Activated CD4-positive, alpha-beta T cell treated with anti-CD3 and anti-CD28 coated beads, Interleukin-2, amount 50 U/mL, for 16 hours (primary cell): ENCODE measurements at regions not wholly inside any gene's neighbourhood (a gene's known extent, or its start where the extent isn't known, plus 50 kb on each side); places are given as distances from the start of the nearest gene placed in this dataset.

Experiments
- DNase-seq: peaks from one replicate; pipeline ENCODE4 v3.0.0-alpha.2; 2020

- no peak for DNase-seq
Measured at GRCh38 chr13:74084375-74084935, 49.7 kb downstream of the KLF12 start.

GRCh38 chr13:74082741-74083160, 51.5 kb downstream of the KLF12 start:
- DNase-seq = no peak

GRCh38 chr13:74080762-74081161, 53.4 kb downstream of the KLF12 start:
- DNase-seq = no peak

GRCh38 chr13:74077792-74078191, 56.4 kb downstream of the KLF12 start:
- no peak for DNase-seq

- peak; percentile 21 for DNase-seq
Measured at GRCh38 chr13:74077375-74077774, 56.8 kb downstream of the KLF12 start.

GRCh38 chr13:74074723-74075122, 59.5 kb downstream of the KLF12 start:
- DNase-seq = no peak

- no peak for DNase-seq
Measured at GRCh38 chr13:74073274-74073673, 60.9 kb downstream of the KLF12 start.

GRCh38 chr13:74070513-74070912, 63.7 kb downstream of the KLF12 start:
- no peak for DNase-seq

- DNase-seq = peak; percentile 35
Measured at GRCh38 chr13:74070065-74070464, 64.1 kb downstream of the KLF12 start.

- DNase-seq = no peak
Measured at GRCh38 chr13:74068471-74068870, 65.7 kb downstream of the KLF12 start.

GRCh38 chr13:74067818-74068217, 66.4 kb downstream of the KLF12 start:
- no peak for DNase-seq

GRCh38 chr13:74066937-74067336, 67.3 kb downstream of the KLF12 start:
- no peak for DNase-seq

- DNase-seq = no peak
Measured at GRCh38 chr13:74064805-74065312, 69.3 kb downstream of the KLF12 start.

GRCh38 chr13:74063533-74064100, 70.6 kb downstream of the KLF12 start:
- no peak for DNase-seq

- DNase-seq = peak; percentile 69
Measured at GRCh38 chr13:74062933-74063332, 71.3 kb downstream of the KLF12 start.

GRCh38 chr13:74061926-74062595, 72.1 kb downstream of the KLF12 start:
- peak; percentile 42 for DNase-seq

- no peak for DNase-seq
Measured at GRCh38 chr13:74056801-74057542, 77.2 kb downstream of the KLF12 start.

- DNase-seq = no peak
Measured at GRCh38 chr13:74052402-74052928, 81.7 kb downstream of the KLF12 start.

GRCh38 chr13:74048756-74049155, 85.4 kb downstream of the KLF12 start:
- DNase-seq = no peak

- no peak for DNase-seq
Measured at GRCh38 chr13:74047931-74048600, 86.1 kb downstream of the KLF12 start.

- no peak for DNase-seq
Measured at GRCh38 chr13:74046431-74046830, 87.8 kb downstream of the KLF12 start.

- no peak for DNase-seq
Measured at GRCh38 chr13:74045583-74045982, 88.6 kb downstream of the KLF12 start.

GRCh38 chr13:74043237-74043636, 91.0 kb downstream of the KLF12 start:
- no peak for DNase-seq
